ENCODE measurements at regions not wholly inside any gene's neighbourhood (a gene's known extent, or its start where the extent isn't known, plus 50 kb on each side); places are given as distances from the start of the nearest gene placed in this dataset. TPM values are rescaled to one million over a fixed set of nuclear protein-coding genes. Genes with fewer than 3 reads are reported as not detected.

DNA sequence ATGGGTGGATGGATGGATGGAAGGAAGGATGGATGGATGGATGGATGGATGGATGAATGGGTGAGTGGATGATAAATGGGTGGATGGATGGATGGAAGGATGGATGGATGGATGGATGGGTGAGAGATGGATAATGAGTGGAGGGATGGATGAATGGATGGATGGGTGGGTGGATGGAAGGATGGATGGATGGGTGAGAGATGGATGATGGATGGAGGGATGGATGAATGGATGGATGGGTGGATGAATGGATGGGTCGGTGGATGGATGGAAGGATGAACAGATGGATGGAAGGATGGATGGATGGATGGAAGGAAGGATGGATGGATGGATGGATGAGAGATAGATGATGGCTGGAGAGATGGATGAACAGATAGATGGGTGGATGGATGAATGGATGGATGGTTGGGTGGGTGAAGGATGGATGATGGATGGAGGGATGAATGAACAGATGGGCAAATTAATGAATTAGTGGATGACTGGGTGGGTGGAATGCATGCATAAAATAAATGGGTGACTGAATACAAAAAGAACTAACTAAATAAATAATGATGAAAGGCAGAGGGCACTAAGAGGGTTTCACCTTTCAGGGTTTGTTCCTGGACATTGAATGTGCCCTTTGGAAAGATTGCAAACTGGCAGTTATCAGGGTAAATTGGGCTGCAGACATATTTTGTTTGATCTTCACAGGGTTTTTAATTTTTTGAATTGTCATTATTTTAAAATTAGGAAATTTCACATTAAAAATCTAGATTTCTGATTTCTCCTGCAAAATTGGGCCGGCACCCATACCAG lies 50.9 kb upstream of the PTPN1 start:
- Histone ChIP-seq H3K4me1 (ENCODE audit: control insufficient read depth, insufficient read depth, low read depth, low read length) (peaks cover 11% of the 10 kb centered on the region), H3K36me3 (ENCODE audit: control insufficient read depth in 1 of 2, insufficient read depth in 2 of 2, low read depth in 1 of 2, low read length in 2 of 2) (no peaks in the 10 kb centered on the region), H3K4me2 (ENCODE audit: low read length, poor library complexity, severe bottlenecking) (no peak overlapping the region), H3K9me3 (ENCODE audit: control insufficient read depth, low read length) (no peaks in the 10 kb centered on the region), H3K27me3 (ENCODE audit: control insufficient read depth in 1 of 2, insufficient read depth in 1 of 2, low read length in 2 of 2) (no peaks in the 10 kb centered on the region), H2AFZ (ENCODE audit: low read depth, low read length) (no peak overlapping the region), H3K18ac (ENCODE audit: low read depth in 1 of 2, low read length in 2 of 2) (no peak overlapping the region), H3K23ac (ENCODE audit: low read length in 2 of 2) (no peak overlapping the region), H3K14ac (ENCODE audit: low read length in 2 of 2) (no peak overlapping the region), H3K4me3 (ENCODE audit: insufficient read depth in 1 of 2, low read depth in 1 of 2, low read length in 2 of 2) (no peak overlapping the region), H2BK15ac (ENCODE audit: low read depth, poor library complexity, severe bottlenecking) (no peak overlapping the region), H3K27ac (ENCODE audit: low read length, poor library complexity, severe bottlenecking) (no peak overlapping the region), H2BK120ac (ENCODE audit: low read depth, low read length) (no peak overlapping the region), H3K4ac (ENCODE audit: low read depth in 1 of 2, low read length in 2 of 2) (no peak overlapping the region), H3K79me1 (replicated peaks; ENCODE audit: low read length, poor library complexity, severe bottlenecking) (no peaks in the 10 kb centered on the region), H3K9ac (ENCODE audit: low read length) (no peak overlapping the region), H2BK12ac (ENCODE audit: low read length in 2 of 2) (peak overlapping the region; percentile 55 to 69), H4K8ac (ENCODE audit: low read length) (peak overlapping the region; percentile 49), H4K91ac (ENCODE audit: low read length) (peak overlapping the region; percentile 39), H2BK5ac (ENCODE audit: low read depth, low read length, poor library complexity, severe bottlenecking) (no peak overlapping the region), H2AK5ac (ENCODE audit: low read length, severe bottlenecking) (peak overlapping the region; percentile 65)
- DNase-seq, result no peak
- WGBS, result 96% methylated on average over 2 of the region's 2 CpGs

DNA sequence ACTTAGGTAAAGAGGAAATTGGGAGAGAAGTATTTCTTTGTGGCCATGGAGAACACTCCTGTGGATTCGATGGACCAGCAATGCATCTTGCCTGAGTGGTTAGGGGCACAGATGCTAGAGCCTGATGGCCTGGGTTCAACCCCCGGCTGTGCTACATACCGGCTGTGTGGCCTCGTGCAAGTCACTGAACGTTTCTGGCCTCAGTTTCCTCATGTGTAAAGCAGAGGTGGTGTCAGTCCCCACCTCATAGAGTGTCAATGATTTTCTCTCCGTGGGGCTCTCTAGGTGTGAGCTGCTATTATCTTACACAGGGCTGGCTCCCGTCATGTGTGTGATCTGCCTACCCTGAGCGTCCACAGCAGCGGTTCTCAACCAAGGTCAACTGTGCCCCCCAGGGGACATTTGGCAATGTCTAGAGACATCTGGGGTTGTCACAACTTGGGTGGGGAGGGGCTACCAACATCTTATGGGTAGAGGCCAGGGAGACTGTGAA lies 50.0 kb upstream of the PTPN1 start:
- WGBS, result 84% methylated on average over 9 of the region's 9 CpGs

More for the DNA sequence above, 50.0 kb upstream of the PTPN1 start:
- peak overlapping the region; percentile 43 to 84 for H3K18ac ChIP-seq (ENCODE audit: low read depth in 1 of 2, low read length in 2 of 2)
- H3K9me3 ChIP-seq (ENCODE audit: control insufficient read depth, low read length), result no peaks in the 10 kb centered on the region
- H2BK5ac ChIP-seq (ENCODE audit: low read depth, low read length, poor library complexity, severe bottlenecking), result no peak overlapping the region
- H3K23ac ChIP-seq (ENCODE audit: low read length in 2 of 2), result no peak overlapping the region
- H3K9ac ChIP-seq (ENCODE audit: low read length), result peak overlapping the region; percentile 60
- DNase-seq, result no peak
- H3K27me3 ChIP-seq (ENCODE audit: control insufficient read depth in 1 of 2, insufficient read depth in 1 of 2, low read length in 2 of 2), result no peaks in the 10 kb centered on the region
- H3K27ac ChIP-seq (ENCODE audit: low read length, poor library complexity, severe bottlenecking), result no peak overlapping the region
- peak overlapping the region in 1 of 2 experiments; percentile 44 for H3K14ac ChIP-seq (ENCODE audit: low read length in 2 of 2)
- H3K4me3 ChIP-seq (ENCODE audit: insufficient read depth in 1 of 2, low read depth in 1 of 2, low read length in 2 of 2), result no peak overlapping the region
- no peaks in the 10 kb centered on the region for H3K79me1 ChIP-seq (replicated peaks; ENCODE audit: low read length, poor library complexity, severe bottlenecking)
- H2BK15ac ChIP-seq (ENCODE audit: low read depth, poor library complexity, severe bottlenecking), result peak overlapping the region; percentile 8
- no peak overlapping the region for H3K4me2 ChIP-seq (ENCODE audit: low read length, poor library complexity, severe bottlenecking)
- peak overlapping the region; percentile 21 for H4K8ac ChIP-seq (ENCODE audit: low read length)
- peak overlapping the region; percentile 55 for H2AK5ac ChIP-seq (ENCODE audit: low read length, severe bottlenecking)
- H3K4me1 ChIP-seq (ENCODE audit: control insufficient read depth, insufficient read depth, low read depth, low read length), result peaks cover 14% of the 10 kb centered on the region
- peak overlapping the region; percentile 39 for H2BK120ac ChIP-seq (ENCODE audit: low read depth, low read length)
- peak overlapping the region; percentile 69 to 91 for H2BK12ac ChIP-seq (ENCODE audit: low read length in 2 of 2)
- no peaks in the 10 kb centered on the region for H3K36me3 ChIP-seq (ENCODE audit: control insufficient read depth in 1 of 2, insufficient read depth in 2 of 2, low read depth in 1 of 2, low read length in 2 of 2)
- H2AFZ ChIP-seq (ENCODE audit: low read depth, low read length), result no peak overlapping the region
- peak overlapping the region; percentile 77 for H4K91ac ChIP-seq (ENCODE audit: low read length)
- peak overlapping the region; percentile 67 to 87 for H3K4ac ChIP-seq (ENCODE audit: low read depth in 1 of 2, low read length in 2 of 2)

Small RNA genes lying in the stretch of these regions (small RNA-seq; reads per million reads assigned to genes)
- gene RN7SL636P (ENCODE audit: low read depth), result not detected

Data from mesenchymal stem cell (in vitro differentiated cells and primary cell).